Neural progenitor cell (in vitro differentiated cells): ENCODE measurements at regions not wholly inside any gene's neighbourhood (a gene's known extent, or its start where the extent isn't known, plus 50 kb on each side); places are given as distances from the start of the nearest gene placed in this dataset.

Source experiments
- CTCF ChIP-seq: fragments of 200-600 bp; sonication (generic); IDR thresholded peaks from 2 replicates; pipeline ENCODE4 v1.5.1; 2017; ENCODE audit warnings: antibody characterized with exemption, mild to moderate bottlenecking
- EZH2 ChIP-seq: fragments of 200-600 bp; sonication (generic); IDR thresholded peaks from 2 replicates; pipeline ENCODE4 v1.6.1; 2017; ENCODE audit warnings: antibody characterized with exemption, mild to moderate bottlenecking, moderate library complexity
- EZH2phosphoT487 ChIP-seq: fragments of 200-600 bp; sonication (generic); IDR thresholded peaks from 2 replicates; pipeline ENCODE4 v1.6.1; 2017; ENCODE audit warnings: antibody characterized with exemption

DNA sequence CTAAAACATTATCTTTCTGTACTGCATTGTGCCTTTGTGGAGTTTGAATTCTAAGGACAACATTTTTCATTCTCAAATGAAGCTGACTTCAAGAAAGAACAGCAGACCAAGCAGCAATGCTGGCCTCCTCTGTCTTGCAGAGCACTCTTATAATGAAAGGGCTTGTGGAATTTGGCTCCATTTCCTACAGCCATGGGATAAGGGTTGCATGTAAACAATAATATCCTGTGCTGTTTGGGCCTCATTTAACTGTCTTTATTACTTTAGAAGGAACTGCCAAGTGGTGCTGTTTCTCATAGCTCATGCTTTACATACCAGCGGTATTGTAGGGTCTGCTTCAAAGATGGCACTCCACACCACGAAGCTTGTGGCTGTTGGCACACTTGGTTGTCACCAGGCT is 111.4 kb upstream of the EOLA2 start:
- TF ChIP-seq CTCF (no peak), EZH2 (no peak), EZH2phosphoT487 (no peak)
